GM12878 (cell line): ENCODE measurements at regions not wholly inside any gene's neighbourhood (a gene's known extent, or its start where the extent isn't known, plus 50 kb on each side); places are given as distances from the start of the nearest gene placed in this dataset.

ENCODE experiments used
- BCL3 ChIP-seq: IDR thresholded peaks from 2 replicates; pipeline ENCODE4 v1.6.1; 2011; ENCODE audit warnings: borderline replicate concordance, low read depth, mild to moderate bottlenecking, moderate library complexity, low read length; ENCODE audit not compliant: insufficient read depth, poor library complexity, severe bottlenecking
- BHLHE40 ChIP-seq, 2 experiments: fragments of 450-650 bp in 1 of 2; IDR thresholded peaks; 2 replicates each; pipeline ENCODE4 v1.6.1; 2011 to 2017; ENCODE audit warnings: low read depth in 2 of 2, borderline replicate concordance in 1 of 2, improper control_type of control experiment in 1 of 2, low read length in 1 of 2, mild to moderate bottlenecking in 1 of 2
- DPF2 ChIP-seq: fragments of 450-650 bp; IDR thresholded peaks from 2 replicates; pipeline ENCODE4 v1.6.1; 2017; ENCODE audit warnings: mild to moderate bottlenecking
- E2F8 ChIP-seq: fragments of 450-650 bp; IDR thresholded peaks from 2 replicates; pipeline ENCODE4 v1.6.1; 2018; ENCODE audit warnings: mild to moderate bottlenecking, low read depth, moderate library complexity; ENCODE audit not compliant: partially characterized antibody
- EGR1 ChIP-seq, 2 experiments: IDR thresholded peaks; 1 replicate in 1 of 2; 2 replicates in 1 of 2; pipeline ENCODE4 v1.6.1; 2011 to 2012; ENCODE audit warnings: low read depth in 2 of 2, low read length in 2 of 2, borderline replicate concordance in 1 of 2, mild to moderate bottlenecking in 1 of 2, moderate library complexity in 1 of 2
- EP300 ChIP-seq, 2 experiments: fragments of 150-350 bp in 1 of 2; IDR thresholded peaks; 2 replicates each; pipeline ENCODE4 v1.6.1; 2011 to 2012; ENCODE audit warnings: low read depth in 2 of 2, low read length in 2 of 2, borderline replicate concordance in 1 of 2, improper control_type of control experiment in 1 of 2, inconsistent platforms in 1 of 2; ENCODE audit not compliant: control insufficient read depth in 1 of 2
- ESRRA ChIP-seq: IDR thresholded peaks from 2 replicates; pipeline ENCODE4 v1.6.1; 2012; ENCODE audit warnings: mild to moderate bottlenecking, low read length, improper control_type of control experiment
- FOS ChIP-seq: IDR thresholded peaks from 3 replicates; pipeline ENCODE4 v1.6.1; 2011; ENCODE audit warnings: borderline replicate concordance; ENCODE audit not compliant: insufficient read length; ENCODE audit errors: extremely low read depth
- IKZF2 ChIP-seq, 2 experiments: fragments of 450-650 bp; IDR thresholded peaks; 2 replicates each; pipeline ENCODE4 v1.6.1; 2017; ENCODE audit warnings: mild to moderate bottlenecking in 2 of 2, moderate library complexity in 2 of 2
- KDM1A ChIP-seq: fragments of 200-600 bp; sonication (generic); IDR thresholded peaks from 2 replicates; pipeline ENCODE4 v1.6.1; 2016; ENCODE audit warnings: borderline replicate concordance
- MYC ChIP-seq: IDR thresholded peaks from 2 replicates; pipeline ENCODE4 v1.6.1; 2011; ENCODE audit warnings: mild to moderate bottlenecking, low read length, moderate library complexity, inconsistent platforms; ENCODE audit not compliant: insufficient read depth, insufficient replicate concordance, insufficient read length, severe bottlenecking
- NFYA ChIP-seq: IDR thresholded peaks from 2 replicates; pipeline ENCODE4 v1.6.1; 2011; ENCODE audit warnings: low read depth, mild to moderate bottlenecking, low read length, improper control_type of control experiment, borderline replicate concordance
- POLR2A ChIP-seq: IDR thresholded peaks from 2 replicates; pipeline ENCODE4 v1.6.1; 2011; ENCODE audit warnings: low read depth, mild to moderate bottlenecking, low read length
- POLR2AphosphoS2 ChIP-seq: IDR thresholded peaks from 2 replicates; pipeline ENCODE4 v1.6.1; 2011; ENCODE audit warnings: low read depth, mild to moderate bottlenecking, low read length, improper control_type of control experiment, moderate library complexity
- POLR2AphosphoS5 ChIP-seq: IDR thresholded peaks from 2 replicates; pipeline ENCODE4 v1.6.1; 2011; ENCODE audit warnings: mild to moderate bottlenecking, low read length, inconsistent platforms
- RBBP5 ChIP-seq: fragments of 200-600 bp; sonication (generic); conservative IDR thresholded peaks from 2 replicates; pipeline ENCODE4 v1.6.1; 2016
- RELB ChIP-seq: fragments of 450-650 bp; IDR thresholded peaks from 2 replicates; pipeline ENCODE4 v1.6.1; 2017; ENCODE audit warnings: low read depth, mild to moderate bottlenecking, moderate library complexity
- RUNX3 ChIP-seq: IDR thresholded peaks from 2 replicates; pipeline ENCODE4 v1.6.1; 2012; ENCODE audit warnings: low read length, inconsistent platforms
- SPI1 ChIP-seq: IDR thresholded peaks from 2 replicates; pipeline ENCODE4 v1.6.1; 2011; ENCODE audit warnings: low read depth, mild to moderate bottlenecking, low read length, moderate library complexity, borderline replicate concordance; ENCODE audit not compliant: insufficient read depth
- SREBF2 ChIP-seq: IDR thresholded peaks from 2 replicates; pipeline ENCODE4 v1.6.1; 2012; ENCODE audit warnings: mild to moderate bottlenecking, low read length
- SUZ12 ChIP-seq: fragments of 200-600 bp; sonication (generic); IDR thresholded peaks from one replicate; pipeline ENCODE4 v1.6.1; 2018; ENCODE audit warnings: antibody characterized with exemption, mild to moderate bottlenecking; ENCODE audit not compliant: unreplicated experiment
- TARDBP ChIP-seq: IDR thresholded peaks from 2 replicates; pipeline ENCODE4 v1.6.1; 2016; ENCODE audit warnings: borderline replicate concordance
- ZNF274 ChIP-seq: IDR thresholded peaks from one replicate; pipeline ENCODE4 v1.8.0; 2011; ENCODE audit not compliant: insufficient read length, insufficient read depth
- TF ChIP-seq, protein P1 (sequence below): IDR thresholded peaks from 2 replicates; pipeline ENCODE4 v1.6.1; 2012; ENCODE audit warnings: low read length, inconsistent platforms

DNA sequence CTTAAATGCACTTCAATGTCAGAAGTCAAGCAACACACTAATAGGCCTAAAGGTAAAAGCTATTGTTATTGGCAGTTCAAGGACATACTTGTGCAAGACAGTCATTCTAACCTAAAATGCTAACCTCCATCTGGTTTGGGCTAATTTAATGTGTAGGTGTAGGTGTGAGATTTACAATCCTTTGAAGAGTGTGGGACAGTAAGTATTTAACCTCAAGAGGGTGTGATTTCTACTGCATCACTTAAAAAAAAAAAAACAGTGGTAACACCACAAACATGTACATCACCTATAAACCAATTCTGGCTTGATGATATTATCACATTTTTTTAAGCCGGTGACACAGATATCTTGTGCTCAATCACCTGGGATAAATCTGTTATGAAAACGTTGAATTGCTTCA lies 127.5 kb upstream of the MEF2C start (continued):
- TF ChIP-seq MYC, result no peak
- no peak for TF ChIP-seq BCL3
- TF ChIP-seq EGR1 (IDR thresholded peaks at IDR 0.05; ENCODE audit: borderline replicate concordance in 1 of 2, low read depth in 2 of 2, low read length in 2 of 2), result no peak
- no peak for TF ChIP-seq POLR2AphosphoS5
- no peak for TF ChIP-seq POLR2A
- no peak for TF ChIP-seq ZNF274
- no peak for TF ChIP-seq SUZ12
- no peak for TF ChIP-seq NFYA
- peak; percentile 27; the same call in 1 of the 2 replicates for TF ChIP-seq DPF2
- no peak for TF ChIP-seq SPI1
- TF ChIP-seq IKZF2 (IDR thresholded peaks at IDR 0.05), result peak; percentile 28 to 42; a peak in 2 of 4 replicates
- no peak for TF ChIP-seq ESRRA
- TF ChIP-seq, protein P1, sequence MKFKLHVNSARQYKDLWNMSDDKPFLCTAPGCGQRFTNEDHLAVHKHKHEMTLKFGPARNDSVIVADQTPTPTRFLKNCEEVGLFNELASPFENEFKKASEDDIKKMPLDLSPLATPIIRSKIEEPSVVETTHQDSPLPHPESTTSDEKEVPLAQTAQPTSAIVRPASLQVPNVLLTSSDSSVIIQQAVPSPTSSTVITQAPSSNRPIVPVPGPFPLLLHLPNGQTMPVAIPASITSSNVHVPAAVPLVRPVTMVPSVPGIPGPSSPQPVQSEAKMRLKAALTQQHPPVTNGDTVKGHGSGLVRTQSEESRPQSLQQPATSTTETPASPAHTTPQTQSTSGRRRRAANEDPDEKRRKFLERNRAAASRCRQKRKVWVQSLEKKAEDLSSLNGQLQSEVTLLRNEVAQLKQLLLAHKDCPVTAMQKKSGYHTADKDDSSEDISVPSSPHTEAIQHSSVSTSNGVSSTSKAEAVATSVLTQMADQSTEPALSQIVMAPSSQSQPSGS, result no peak
- peak; percentile 45 to 61; a peak in 2 of 4 replicates for TF ChIP-seq EP300 (IDR thresholded peaks at IDR 0.05; ENCODE audit: borderline replicate concordance in 1 of 2, control insufficient read depth in 1 of 2, low read depth in 2 of 2, low read length in 2 of 2)
- TF ChIP-seq TARDBP, result no peak
- TF ChIP-seq KDM1A, result no peak
- TF ChIP-seq POLR2AphosphoS2, result no peak
- no peak for TF ChIP-seq RBBP5
- TF ChIP-seq SREBF2, result no peak
- TF ChIP-seq E2F8, result no peak
- peak in 1 of 2 experiments; percentile 45; a peak in 1 of 4 replicates for TF ChIP-seq BHLHE40 (IDR thresholded peaks at IDR 0.05; ENCODE audit: borderline replicate concordance in 1 of 2, low read depth in 2 of 2, low read length in 1 of 2)
- TF ChIP-seq FOS, result no peak
- TF ChIP-seq RUNX3, result no peak
- TF ChIP-seq RELB, result peak; percentile 33; the same call in 1 of the 2 replicates
